ENCODE measurements at regions not wholly inside any gene's neighbourhood (a gene's known extent, or its start where the extent isn't known, plus 50 kb on each side); places are given as distances from the start of the nearest gene placed in this dataset.
A peak's percentile ranks its signal among the peaks of the same experiment; 100 is the strongest.
"Not testable (repeated sequence)": the region's sequence is repeated elsewhere in the genome, so short reads cannot be mapped to it uniquely, and the experiment has no call there.

- H3K36me3 ChIP-seq; H3K27me3 ChIP-seq; H3K9me3 ChIP-seq; DNase-seq; H3K4me3 ChIP-seq; H3K27ac ChIP-seq; intact Hi-C loops (cut with DNase I): not testable (repeated sequence)
- 58% methylated on average over 6 of the region's 9 CpGs for WGBS (ENCODE audit: insufficient coverage, low coverage, low lambda C conversion rate, missing lambda C conversion rate)
- ATAC-seq, result peak in 3 of 4 donors; percentile 24 to 41 (median 24)
- peaks cover 0 to 29% (median 0%) of the 10 kb centered on the region in 4 donors for H3K4me1 ChIP-seq
These were observed 50.3 kb upstream of the PAX8 start for GRCh38 chr2:113328973-113329372.

DNA sequence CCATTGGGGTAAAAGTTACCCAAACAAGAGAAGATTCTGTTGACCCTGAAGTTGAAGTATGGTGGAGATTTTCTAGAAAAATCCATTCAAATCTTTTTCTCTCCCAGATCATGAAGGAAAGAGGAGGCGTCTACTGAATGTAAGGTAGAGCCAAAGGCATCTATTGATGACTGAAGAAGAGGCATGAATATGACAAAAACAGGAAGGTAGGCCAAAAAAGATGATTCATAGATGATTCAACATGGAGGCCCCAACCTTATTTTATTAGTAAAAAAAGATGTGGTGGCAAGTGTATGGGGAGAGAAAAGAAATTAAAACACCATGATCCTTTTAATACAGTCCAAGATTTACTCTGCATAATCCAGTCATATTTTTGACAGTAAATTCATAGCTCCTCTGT, 49.9 kb upstream of the PAX8 start:
- intact Hi-C loops (cut with DNase I); H3K4me3 ChIP-seq; H3K27me3 ChIP-seq; H3K9me3 ChIP-seq; ATAC-seq; DNase-seq; H3K36me3 ChIP-seq: not testable (repeated sequence)
- 80% methylated on average over 1 of the region's 1 CpG for WGBS (ENCODE audit: insufficient coverage, low coverage, low lambda C conversion rate, missing lambda C conversion rate)
- Histone ChIP-seq H3K4me1 (peaks cover 0 to 29% (median 0%) of the 10 kb centered on the region in 4 donors), H3K27ac (peak overlapping the region in 2 of 3 donors; percentile 9 to 62)
